Psoas muscle (tissue), 7 donors: ENCODE measurements at regions not wholly inside any gene's neighbourhood (a gene's known extent, or its start where the extent isn't known, plus 50 kb on each side); places are given as distances from the start of the nearest gene placed in this dataset.

ENCODE experiments used
- ATAC-seq, 4 donors: fragments of 200-7000 bp; cut with Tn5 transposase; one replicate each; pipeline ENCODE4 v1.9.1; 2020; ENCODE audit warnings: moderate library complexity in 3 of 4, mild to moderate bottlenecking in 2 of 4
- DNase-seq, 2 donors: peaks; one replicate each; pipeline ENCODE4 v3.0.0-alpha.2; 2020
- H3K27ac ChIP-seq: fragments of 200-600 bp; one replicate; pipeline ENCODE4 v1.8.0; 2022
- H3K27me3 ChIP-seq, 3 donors: fragments of 200-600 bp in 1 of 3; one replicate each; pipeline versions ENCODE4 v1.6.1 to v1.8.0; 2013 to 2022; ENCODE audit warnings: low read length in 2 of 3, mild to moderate bottlenecking in 2 of 3, moderate library complexity in 1 of 3; ENCODE audit not compliant: insufficient read depth in 3 of 3
- H3K36me3 ChIP-seq, 2 donors: fragments of 200-600 bp in 1 of 2; one replicate each; pipeline versions ENCODE4 v1.6.1 to v1.8.0; 2013 to 2022; ENCODE audit warnings: low read depth in 1 of 2, mild to moderate bottlenecking in 1 of 2, moderate library complexity in 1 of 2; ENCODE audit not compliant: insufficient read depth in 1 of 2
- H3K4me1 ChIP-seq: fragments of 200-600 bp; one replicate; pipeline ENCODE4 v1.8.0; 2022
- H3K4me3 ChIP-seq: fragments of 200-600 bp; one replicate; pipeline ENCODE4 v1.8.0; 2022; ENCODE audit warnings: mild to moderate bottlenecking
- H3K9me3 ChIP-seq: fragments of 200-600 bp; one replicate; pipeline ENCODE4 v1.8.0; 2022
- WGBS, 3 donors: extraction: QIAGEN DNeasy Blood & Tissue Kit; methylation state at CpG; one replicate each; pipeline versions ENCODE4 v1.1.6 to v1.1.7; 2013; 5-methylcytosine and 5-hydroxymethylcytosine counted together
- intact Hi-C, 2 donors: fragments of 100-400 bp; cut with DNase I; formaldehyde crosslinking; loops; one replicate each; pipeline versions ENCODE4 v1.11.0 to v1.14.2; 2022
- TF ChIP-seq, protein P1 (sequence below): fragments of 200-600 bp; IDR thresholded peaks from one replicate; pipeline ENCODE4 v1.8.0; 2022; ENCODE audit warnings: antibody characterized with exemption
- donor health status: healthy with polysubstance abuse.
- donor health status: DM: no; HTN: no; CAD: no; lungs with moderate emphysema.
- donor health status: Bipolar disorder and iron deficiency.
- donor health status: healthy.
- donor health status: DM: yes; HTN: yes; CAD: no.
- donor health status: DM: no; HTN: no; CAD: no.
- donor health status: DM: yes; HTN: yes; CAD: no.

GRCh38 chr2:7744827-7745226 is 827.6 kb downstream of the RNF144A start:
- no peak overlapping the region for H3K4me3 ChIP-seq
- ATAC-seq: no peak
- 82 to 87% (median 84%) methylated on average over 5 of the region's 5 CpGs for WGBS, 3 donors
- H3K9me3 ChIP-seq: no peaks in the 10 kb centered on the region
- H3K36me3 ChIP-seq: no peaks in the 10 kb centered on the region
- no peaks in the 10 kb centered on the region for H3K4me1 ChIP-seq
- intact Hi-C loops: no loop called here
- H3K27me3 ChIP-seq: no peaks in the 10 kb centered on the region
- H3K27ac ChIP-seq: no peak overlapping the region
- TF ChIP-seq, protein P1, sequence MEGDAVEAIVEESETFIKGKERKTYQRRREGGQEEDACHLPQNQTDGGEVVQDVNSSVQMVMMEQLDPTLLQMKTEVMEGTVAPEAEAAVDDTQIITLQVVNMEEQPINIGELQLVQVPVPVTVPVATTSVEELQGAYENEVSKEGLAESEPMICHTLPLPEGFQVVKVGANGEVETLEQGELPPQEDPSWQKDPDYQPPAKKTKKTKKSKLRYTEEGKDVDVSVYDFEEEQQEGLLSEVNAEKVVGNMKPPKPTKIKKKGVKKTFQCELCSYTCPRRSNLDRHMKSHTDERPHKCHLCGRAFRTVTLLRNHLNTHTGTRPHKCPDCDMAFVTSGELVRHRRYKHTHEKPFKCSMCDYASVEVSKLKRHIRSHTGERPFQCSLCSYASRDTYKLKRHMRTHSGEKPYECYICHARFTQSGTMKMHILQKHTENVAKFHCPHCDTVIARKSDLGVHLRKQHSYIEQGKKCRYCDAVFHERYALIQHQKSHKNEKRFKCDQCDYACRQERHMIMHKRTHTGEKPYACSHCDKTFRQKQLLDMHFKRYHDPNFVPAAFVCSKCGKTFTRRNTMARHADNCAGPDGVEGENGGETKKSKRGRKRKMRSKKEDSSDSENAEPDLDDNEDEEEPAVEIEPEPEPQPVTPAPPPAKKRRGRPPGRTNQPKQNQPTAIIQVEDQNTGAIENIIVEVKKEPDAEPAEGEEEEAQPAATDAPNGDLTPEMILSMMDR: no peak
- DNase-seq: no peak

GRCh38 chr2:7745369-7745768 is 828.2 kb downstream of the RNF144A start:
- intact Hi-C loops: no loop called here
- Histone ChIP-seq H3K27me3 (no peaks in the 10 kb centered on the region), H3K4me3 (no peak overlapping the region), H3K36me3 (no peaks in the 10 kb centered on the region), H3K27ac (no peak overlapping the region), H3K4me1 (no peaks in the 10 kb centered on the region), H3K9me3 (no peaks in the 10 kb centered on the region)
- DNase-seq: no peak
- TF ChIP-seq, protein P1: no peak
- no peak for ATAC-seq
- 83 to 95% (median 84%) methylated on average over 2 of the region's 2 CpGs for WGBS, 3 donors

DNA sequence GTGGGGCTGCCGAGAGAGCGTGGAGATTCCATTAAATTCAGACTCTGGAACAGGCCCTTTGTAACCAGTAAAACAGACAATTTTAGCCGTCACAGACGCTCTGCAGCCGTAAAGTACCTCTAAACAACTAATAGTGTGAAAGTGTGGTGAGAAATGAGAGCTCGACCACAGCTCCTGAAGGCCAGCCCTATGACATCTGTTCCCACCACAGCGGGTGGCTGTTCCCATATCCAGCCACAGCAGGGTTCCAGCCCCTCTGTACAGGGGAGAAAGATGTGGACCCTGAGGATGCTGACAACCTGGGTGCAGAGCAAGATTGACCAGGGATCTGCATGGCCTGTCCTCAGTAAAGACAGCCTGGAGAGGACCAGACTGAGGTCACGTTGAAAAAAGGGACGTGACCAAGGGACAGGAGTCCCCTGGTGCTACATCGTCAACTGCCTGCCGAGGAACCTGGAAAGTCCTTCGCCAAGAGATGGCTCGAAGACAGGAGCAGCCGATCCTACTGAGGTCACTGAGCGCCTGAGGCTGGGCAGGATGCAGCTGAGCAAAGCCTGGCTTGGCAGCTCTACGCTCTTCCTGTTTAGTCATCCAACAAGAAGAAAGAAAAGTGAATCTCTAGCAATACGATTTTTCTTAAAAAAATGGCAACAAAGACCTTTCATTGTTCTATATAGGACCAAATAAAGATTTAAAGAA is 831.7 kb downstream of the RNF144A start:
- ATAC-seq (no peak), DNase-seq (no peak)
- 67 to 70% (median 70%) methylated on average over 17 of the region's 17 CpGs for WGBS, 3 donors
- Histone ChIP-seq H3K27me3 (no peaks in the 10 kb centered on the region), H3K9me3 (peaks cover 6% of the 10 kb centered on the region), H3K36me3 (no peaks in the 10 kb centered on the region), H3K4me3 (no peak overlapping the region), H3K4me1 (no peaks in the 10 kb centered on the region), H3K27ac (no peak overlapping the region)
- intact Hi-C loops: no loop called here
- TF ChIP-seq, protein P1: no peak

GRCh38 chr2:7749895-7750559 is 832.8 kb downstream of the RNF144A start:
- no peak overlapping the region for H3K4me3 ChIP-seq
- peaks cover 6% of the 10 kb centered on the region for H3K9me3 ChIP-seq
- no peaks in the 10 kb centered on the region for H3K4me1 ChIP-seq
- intact Hi-C loops: no loop called here
- H3K27ac ChIP-seq: no peak overlapping the region
- TF ChIP-seq, protein P1: no peak
- H3K27me3 ChIP-seq: no peaks in the 10 kb centered on the region
- WGBS, 3 donors: 87 to 91% (median 88%) methylated on average over 4 of the region's 4 CpGs
- no peaks in the 10 kb centered on the region for H3K36me3 ChIP-seq
- no peak for DNase-seq
- no peak for ATAC-seq
